Bronchial epithelial cell (primary cell): ENCODE measurements at regions not wholly inside any gene's neighbourhood (a gene's known extent, or its start where the extent isn't known, plus 50 kb on each side); places are given as distances from the start of the nearest gene placed in this dataset.

Experiments used
- DNase-seq: peaks from one replicate; pipeline ENCODE4 v3.0.0-alpha.2; 2010; ENCODE audit warnings: low read depth
- FAIRE-seq: peaks from 2 replicates; lab custom pipeline; 2011; peaks lifted over from hg19 to GRCh38; lab: Jason Lieb, UNC
- H3K27me3 ChIP-seq: 2 replicates; pipeline ENCODE4 v1.5.1; 2011; ENCODE audit warnings: low read length; ENCODE audit not compliant: control insufficient read depth, insufficient read depth
- H3K36me3 ChIP-seq: 2 replicates; pipeline ENCODE4 v1.5.1; 2011; ENCODE audit warnings: low read length; ENCODE audit not compliant: control insufficient read depth, insufficient read depth
- H3K4me3 ChIP-seq: 2 replicates; pipeline ENCODE4 v1.5.1; 2011; ENCODE audit warnings: mild to moderate bottlenecking, low read depth, low read length, control low read depth
- TF ChIP-seq, protein P1 (sequence below): IDR thresholded peaks from 2 replicates; pipeline ENCODE4 v1.5.1; 2011; ENCODE audit warnings: mild to moderate bottlenecking, moderate library complexity, low read length, control low read depth, inconsistent platforms; ENCODE audit not compliant: insufficient read depth, severe bottlenecking

DNA sequence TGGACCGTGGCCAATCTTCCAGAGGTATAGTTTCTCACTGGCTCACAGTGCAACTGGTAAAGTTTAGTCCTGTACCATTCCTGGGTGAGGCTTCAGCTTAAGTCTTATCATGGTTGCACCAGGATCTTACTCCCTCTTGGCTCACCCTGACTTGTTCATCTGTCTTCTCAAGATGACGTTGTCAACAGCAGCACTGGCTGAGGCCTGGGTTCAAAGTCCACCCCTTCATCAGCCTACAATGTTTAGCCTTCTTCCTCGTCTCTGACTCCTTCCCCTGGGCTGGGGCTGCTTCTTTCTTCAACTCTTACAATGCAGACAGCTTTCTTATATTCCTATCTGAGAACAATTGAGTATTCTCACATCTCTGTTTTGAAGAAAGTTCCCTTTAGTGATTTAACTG, 311.1 kb upstream of the CLINT1 start:
- no peak for DNase-seq
- no peaks in the 10 kb centered on the region for H3K27me3 ChIP-seq
- no peak overlapping the region for H3K4me3 ChIP-seq
- FAIRE-seq, result no peak
- no peaks in the 10 kb centered on the region for H3K36me3 ChIP-seq
- TF ChIP-seq, protein P1, sequence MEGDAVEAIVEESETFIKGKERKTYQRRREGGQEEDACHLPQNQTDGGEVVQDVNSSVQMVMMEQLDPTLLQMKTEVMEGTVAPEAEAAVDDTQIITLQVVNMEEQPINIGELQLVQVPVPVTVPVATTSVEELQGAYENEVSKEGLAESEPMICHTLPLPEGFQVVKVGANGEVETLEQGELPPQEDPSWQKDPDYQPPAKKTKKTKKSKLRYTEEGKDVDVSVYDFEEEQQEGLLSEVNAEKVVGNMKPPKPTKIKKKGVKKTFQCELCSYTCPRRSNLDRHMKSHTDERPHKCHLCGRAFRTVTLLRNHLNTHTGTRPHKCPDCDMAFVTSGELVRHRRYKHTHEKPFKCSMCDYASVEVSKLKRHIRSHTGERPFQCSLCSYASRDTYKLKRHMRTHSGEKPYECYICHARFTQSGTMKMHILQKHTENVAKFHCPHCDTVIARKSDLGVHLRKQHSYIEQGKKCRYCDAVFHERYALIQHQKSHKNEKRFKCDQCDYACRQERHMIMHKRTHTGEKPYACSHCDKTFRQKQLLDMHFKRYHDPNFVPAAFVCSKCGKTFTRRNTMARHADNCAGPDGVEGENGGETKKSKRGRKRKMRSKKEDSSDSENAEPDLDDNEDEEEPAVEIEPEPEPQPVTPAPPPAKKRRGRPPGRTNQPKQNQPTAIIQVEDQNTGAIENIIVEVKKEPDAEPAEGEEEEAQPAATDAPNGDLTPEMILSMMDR, result no peak

DNA sequence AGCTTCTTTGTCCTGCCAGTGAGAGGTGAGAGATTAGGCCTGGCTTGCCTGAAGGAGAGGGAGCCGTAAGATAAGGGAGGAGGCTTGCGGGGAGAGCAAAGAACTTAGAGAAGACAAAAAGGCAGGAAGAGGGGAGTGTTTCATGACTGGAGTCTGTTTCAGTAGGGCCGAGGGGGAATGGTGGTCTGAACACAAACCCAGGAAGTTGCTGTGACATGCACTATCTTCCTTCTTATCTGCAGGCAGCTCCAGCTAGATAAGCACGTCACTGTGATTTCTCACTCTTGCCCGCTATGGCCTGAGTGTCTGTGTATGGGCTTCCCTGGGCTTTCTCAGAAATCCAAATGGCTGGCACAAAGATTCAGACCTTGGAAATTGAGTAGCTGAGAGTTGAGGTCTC, 307.5 kb upstream of the CLINT1 start:
- DNase-seq (no peak), FAIRE-seq (no peak)
- Histone ChIP-seq H3K4me3 (no peak overlapping the region), H3K27me3 (no peaks in the 10 kb centered on the region), H3K36me3 (no peaks in the 10 kb centered on the region)
- TF ChIP-seq, protein P1, result no peak

DNA sequence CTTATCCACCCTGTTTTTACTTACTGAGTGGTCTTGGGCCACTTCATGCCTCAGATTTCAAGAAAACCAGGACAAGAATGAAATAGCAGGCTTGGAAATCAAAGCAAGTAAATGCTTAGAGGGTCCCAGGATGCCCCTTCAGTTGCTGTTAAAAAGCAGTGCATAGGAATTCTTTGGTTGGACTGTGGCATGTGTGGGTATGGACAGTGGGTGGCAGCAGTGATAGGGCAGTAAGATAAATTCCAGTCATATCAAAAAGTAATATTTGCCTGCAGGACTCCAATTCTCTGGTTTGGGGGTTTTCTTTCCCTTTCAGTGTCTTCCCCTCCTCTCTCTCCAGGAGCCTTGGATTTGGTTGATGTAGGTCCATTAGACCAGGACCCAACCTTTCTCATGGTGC, 306.7 kb upstream of the CLINT1 start:
- FAIRE-seq (no peak), DNase-seq (no peak)
- H3K27me3 ChIP-seq, result no peaks in the 10 kb centered on the region
- H3K36me3 ChIP-seq, result no peaks in the 10 kb centered on the region
- TF ChIP-seq, protein P1, result no peak
- no peak overlapping the region for H3K4me3 ChIP-seq

DNA sequence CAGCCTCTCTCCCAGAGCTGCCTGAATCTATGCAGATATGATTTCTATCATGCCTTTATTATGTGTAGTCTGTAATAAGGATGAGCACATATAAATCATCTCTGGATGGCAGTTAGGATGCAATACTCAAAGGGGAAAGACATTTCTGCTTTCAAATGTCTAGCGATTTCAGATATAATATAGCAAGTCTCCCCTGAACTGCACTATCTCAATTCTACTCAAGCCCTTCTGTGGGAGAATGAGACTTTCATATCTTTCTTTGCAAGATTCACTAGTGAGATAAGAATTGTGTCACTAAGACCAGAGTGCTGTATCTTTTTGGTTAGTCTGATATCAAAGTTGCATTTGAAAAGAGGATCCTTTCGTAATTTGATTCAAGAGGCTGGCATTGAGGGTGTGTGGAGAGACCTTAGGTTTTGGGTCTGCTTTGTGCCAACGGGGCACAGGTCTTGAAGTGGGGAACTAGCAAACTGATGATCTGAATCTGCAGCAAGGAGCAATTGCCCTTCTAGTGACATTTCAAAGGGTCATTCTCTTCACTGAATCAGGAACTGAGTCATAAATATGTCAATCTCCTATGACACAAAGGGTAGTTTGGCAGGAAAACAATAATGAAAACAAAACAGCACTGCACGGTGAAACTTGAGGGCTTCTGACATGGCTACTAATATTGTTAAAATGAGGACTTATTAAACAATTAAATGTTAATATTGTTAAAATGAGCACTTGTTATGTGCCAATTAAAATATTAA, 305.5 kb upstream of the CLINT1 start:
- FAIRE-seq (no peak), DNase-seq (no peak)
- no peak overlapping the region for H3K4me3 ChIP-seq
- TF ChIP-seq, protein P1, result no peak
- H3K36me3 ChIP-seq, result no peaks in the 10 kb centered on the region
- H3K27me3 ChIP-seq, result no peaks in the 10 kb centered on the region

DNA sequence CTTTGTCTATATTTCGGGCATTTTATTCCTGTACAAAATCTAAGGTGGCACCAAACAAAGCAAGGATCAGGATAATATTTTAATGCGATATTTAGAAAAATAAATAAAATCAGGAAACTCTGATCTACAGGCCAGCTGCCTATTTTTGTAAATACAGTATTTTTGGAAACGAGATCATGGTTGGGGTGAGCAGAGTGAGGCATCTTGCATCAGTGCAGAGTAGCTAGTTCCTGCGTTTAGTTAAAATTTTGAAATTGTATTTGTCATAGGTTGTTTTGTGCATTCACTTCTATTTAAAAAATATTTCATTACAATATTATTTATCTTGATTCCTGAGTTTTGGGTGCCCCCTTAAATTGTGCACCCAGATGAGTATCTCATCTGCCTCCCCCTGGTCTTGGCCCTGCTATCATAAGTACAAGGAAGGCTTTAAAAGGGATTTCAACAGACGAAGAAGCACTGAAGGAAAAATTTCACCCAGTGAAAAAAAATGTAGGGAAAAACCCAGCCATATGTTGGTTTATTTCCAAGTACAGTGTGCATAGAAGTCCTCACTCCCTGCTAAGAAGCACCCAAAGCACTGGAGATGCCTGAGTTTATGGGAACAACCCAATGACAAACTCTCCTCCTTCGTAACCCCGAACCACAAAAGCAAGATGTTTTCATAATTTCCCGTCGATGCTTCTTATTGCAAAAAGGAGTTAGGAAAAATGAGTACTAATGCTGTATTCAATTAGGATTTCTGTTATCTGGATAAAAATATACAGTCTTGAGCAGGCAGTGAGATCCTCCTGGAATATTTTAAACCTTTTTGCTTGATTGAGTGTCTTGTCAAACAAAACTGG, 304.7 kb upstream of the CLINT1 start:
- Histone ChIP-seq H3K36me3 (no peaks in the 10 kb centered on the region), H3K4me3 (no peak overlapping the region), H3K27me3 (no peaks in the 10 kb centered on the region)
- FAIRE-seq (no peak), DNase-seq (no peak)
- TF ChIP-seq, protein P1, result no peak
